LNCAP (cell line): ENCODE measurements at regions not wholly inside any gene's neighbourhood (a gene's known extent, or its start where the extent isn't known, plus 50 kb on each side); places are given as distances from the start of the nearest gene placed in this dataset.

Experiments
- CTCF ChIP-seq: fragments of 450-650 bp; IDR thresholded peaks from 2 replicates; pipeline ENCODE4 v1.5.1; 2017; ENCODE audit warnings: mild to moderate bottlenecking

- TF ChIP-seq CTCF, result no peak
Observed at GRCh38 chr6:9066726-9067125, 631.4 kb upstream of the SLC35B3 start.

- no peak for TF ChIP-seq CTCF
Observed at GRCh38 chr6:9064156-9064555, 628.8 kb upstream of the SLC35B3 start.

- no peak for TF ChIP-seq CTCF
Observed at GRCh38 chr6:9062596-9062995, 627.3 kb upstream of the SLC35B3 start.

- TF ChIP-seq CTCF, result no peak
Observed at GRCh38 chr6:9057937-9058336, 622.6 kb upstream of the SLC35B3 start.

- no peak for TF ChIP-seq CTCF
Observed at GRCh38 chr6:9056556-9056955, 621.2 kb upstream of the SLC35B3 start.

- no peak for TF ChIP-seq CTCF
Observed at GRCh38 chr6:9044426-9044825, 609.1 kb upstream of the SLC35B3 start.

- no peak for TF ChIP-seq CTCF
Observed at GRCh38 chr6:9040718-9041117, 605.4 kb upstream of the SLC35B3 start.

- TF ChIP-seq CTCF, result no peak
Observed at GRCh38 chr6:9039258-9039657, 603.9 kb upstream of the SLC35B3 start.
